GM12878 (cell line): ENCODE measurements at regions not wholly inside any gene's neighbourhood (a gene's known extent, or its start where the extent isn't known, plus 50 kb on each side); places are given as distances from the start of the nearest gene placed in this dataset.

Source experiments
- ATAC-seq: fragments of 200-7000 bp; cut with Tn5 transposase; 3 replicates; pipeline ENCODE4 v1.9.1; 2020; ENCODE audit warnings: mild to moderate bottlenecking, moderate library complexity
- BruUV-seq: library from RNA; stranded (reverse); fragments of 400-500 nt; replicated peaks from 2 replicates; lab custom pipeline; 2021; lab: Mats Ljungman, UMichigan
- CTCF ChIA-PET: fragments of 300-600 bp; sonication (Branson Sonifier 250); formaldehyde crosslinking; extraction: SDS; loops from one replicate; lab custom pipeline; 2021; ENCODE audit warnings: inconsistent platforms; lab: Yijun Ruan, JAX
- POLR2A ChIA-PET: fragments of 350-600 bp; formaldehyde crosslinking; extraction: SDS; loops from one replicate; lab custom pipeline; 2021; ENCODE audit warnings: inconsistent platforms; lab: Charles Lee
- RAD21 ChIA-PET: fragments of 300-600 bp; sonication (Branson Sonifier 250); formaldehyde crosslinking; loops from one replicate; lab custom pipeline; 2023; ENCODE audit warnings: antibody characterized with exemption; ENCODE audit not compliant: unreplicated experiment; lab: Charles Lee
- SMC1A ChIA-PET: fragments of 300-600 bp; sonication (Branson Sonifier 250); formaldehyde crosslinking; loops from one replicate; lab custom pipeline; 2023; ENCODE audit not compliant: unreplicated experiment, uncharacterized antibody; lab: Charles Lee
- DNase-seq: peaks from one replicate; pipeline ENCODE4 v3.0.0-alpha.2; 2011; ENCODE audit warnings: low read depth, low spot score
- FAIRE-seq: peaks from 3 replicates; lab custom pipeline; 2011; peaks lifted over from hg19 to GRCh38; lab: Jason Lieb, UNC
- H2AFZ ChIP-seq: 2 replicates; pipeline ENCODE4 v1.6.0; 2011; ENCODE audit warnings: low read depth, low read length, control low read depth; ENCODE audit not compliant: control insufficient read depth
- H3K27ac ChIP-seq: 2 replicates; pipeline ENCODE4 v1.5.1; 2011; ENCODE audit warnings: control low read depth; ENCODE audit not compliant: control insufficient read depth, insufficient read depth
- H3K27me3 ChIP-seq, 2 experiments: replicated peaks in 1 of 2; 2 replicates each; pipeline versions ENCODE4 v1.6.0 to v1.6.1; 2011; ENCODE audit warnings: low read length in 1 of 2; ENCODE audit not compliant: control insufficient read depth in 2 of 2, insufficient read depth in 2 of 2
- H3K36me3 ChIP-seq, 2 experiments: 2 replicates each; pipeline ENCODE4 v1.5.1; 2011; ENCODE audit warnings: low read length in 1 of 2; ENCODE audit not compliant: control insufficient read depth in 2 of 2, insufficient read depth in 2 of 2
- H3K4me1 ChIP-seq: 2 replicates; pipeline ENCODE4 v1.6.1; 2011; ENCODE audit warnings: mild to moderate bottlenecking, low read length, moderate library complexity, mixed read lengths; ENCODE audit not compliant: control insufficient read depth, insufficient read depth
- H3K4me2 ChIP-seq: 2 replicates; pipeline ENCODE4 v1.6.0; 2011; ENCODE audit warnings: control low read depth; ENCODE audit not compliant: control insufficient read depth, insufficient read depth
- H3K4me3 ChIP-seq: fragments of 200-600 bp; sonication (generic); 2 replicates; pipeline ENCODE4 v1.5.1; 2016
- H3K79me2 ChIP-seq: 2 replicates; pipeline ENCODE4 v1.6.0; 2011; ENCODE audit warnings: low read length; ENCODE audit not compliant: control insufficient read depth, insufficient read depth
- H3K9ac ChIP-seq: 2 replicates; pipeline ENCODE4 v1.8.0; 2011; ENCODE audit warnings: low read length, control low read depth, mixed read lengths; ENCODE audit not compliant: control insufficient read depth, insufficient read depth
- H3K9me3 ChIP-seq: replicated peaks from 3 replicates; pipeline ENCODE4 v1.5.1; 2011; ENCODE audit warnings: mild to moderate bottlenecking, low read length; ENCODE audit not compliant: control insufficient read depth, insufficient read depth
- H4K20me1 ChIP-seq: 2 replicates; pipeline ENCODE4 v1.6.0; 2011; ENCODE audit not compliant: control insufficient read depth, insufficient read depth
- ASH2L ChIP-seq: fragments of 300-600, 200-600 bp; sonication (generic); IDR thresholded peaks from 2 replicates; pipeline ENCODE4 v1.6.1; 2017; ENCODE audit warnings: low read depth, mild to moderate bottlenecking, borderline replicate concordance
- BHLHE40 ChIP-seq, 2 experiments: fragments of 450-650 bp in 1 of 2; IDR thresholded peaks; 2 replicates each; pipeline ENCODE4 v1.6.1; 2011 to 2017; ENCODE audit warnings: low read depth in 2 of 2, borderline replicate concordance in 1 of 2, improper control_type of control experiment in 1 of 2, low read length in 1 of 2, mild to moderate bottlenecking in 1 of 2
- CBFB ChIP-seq: IDR thresholded peaks from 2 replicates; pipeline ENCODE4 v1.6.1; 2016; ENCODE audit warnings: antibody characterized with exemption, low read depth
- CHD1 ChIP-seq: IDR thresholded peaks from 2 replicates; pipeline ENCODE4 v1.6.1; 2012; ENCODE audit warnings: low read depth, low read length, improper control_type of control experiment
- FOXK2 ChIP-seq: fragments of 450-650 bp; IDR thresholded peaks from 2 replicates; pipeline ENCODE4 v1.6.1; 2017; ENCODE audit warnings: mild to moderate bottlenecking, moderate library complexity
- IRF3 ChIP-seq: fragments of 450-650 bp; IDR thresholded peaks from 2 replicates; pipeline ENCODE4 v1.6.1; 2014; ENCODE audit warnings: mild to moderate bottlenecking
- PAX8 ChIP-seq: fragments of 450-650 bp; IDR thresholded peaks from 2 replicates; pipeline ENCODE4 v1.6.1; 2017; ENCODE audit warnings: mild to moderate bottlenecking, moderate library complexity
- PKNOX1 ChIP-seq: fragments of 450-650 bp; IDR thresholded peaks from 2 replicates; pipeline ENCODE4 v1.6.1; 2016; ENCODE audit warnings: mild to moderate bottlenecking
- POLR2A ChIP-seq: IDR thresholded peaks from 2 replicates; pipeline ENCODE4 v1.6.1; 2011; ENCODE audit warnings: low read depth, mild to moderate bottlenecking, low read length
- RB1 ChIP-seq: fragments of 450-650 bp; formaldehyde crosslinking; IDR thresholded peaks from 2 replicates; pipeline ENCODE4 v1.6.1; 2017; ENCODE audit warnings: mild to moderate bottlenecking, borderline replicate concordance
- SUPT20H ChIP-seq: IDR thresholded peaks from 2 replicates; pipeline ENCODE4 v1.6.1; 2011; ENCODE audit warnings: low read depth, mild to moderate bottlenecking, low read length, moderate library complexity, borderline replicate concordance; ENCODE audit not compliant: control insufficient read depth
- USF1 ChIP-seq: IDR thresholded peaks from 2 replicates; pipeline ENCODE4 v1.6.1; 2011; ENCODE audit warnings: borderline replicate concordance, low read depth, mild to moderate bottlenecking, moderate library complexity, mixed read lengths, low read length; ENCODE audit not compliant: insufficient read depth; ENCODE audit errors: extremely low read length
- ZBTB33 ChIP-seq: fragments of 450-650 bp; IDR thresholded peaks from 2 replicates; pipeline ENCODE4 v1.6.1; 2017; ENCODE audit warnings: mild to moderate bottlenecking
- ZSCAN29 ChIP-seq: fragments of 450-650 bp; IDR thresholded peaks from 2 replicates; pipeline ENCODE4 v1.6.1; 2017; ENCODE audit warnings: mild to moderate bottlenecking, moderate library complexity
- WGBS: methylation state at CpG from one replicate; pipeline ENCODE4 v1.1.6; 2016; ENCODE audit warnings: low lambda C conversion rate; ENCODE audit not compliant: insufficient replicate concordance, insufficient coverage; ENCODE audit errors: missing lambda C conversion rate; 5-methylcytosine and 5-hydroxymethylcytosine counted together
- in situ Hi-C: fragments of 300-500 bp; cut with MboI; formaldehyde crosslinking; loops from 9 replicates; pipeline ENCODE4 v1.14.3; 2018; ENCODE audit warnings: mixed read lengths
- intact Hi-C: fragments of 100-400 bp; cut with micrococcal nuclease; formaldehyde crosslinking; loops from one replicate; pipeline ENCODE4 v1.14.2; 2022; ENCODE audit not compliant: unreplicated experiment

GRCh38 chr5:98248949-98249348 lies 524.5 kb upstream of the RGMB start:
- intact Hi-C loops: no loop called here
- no peak overlapping the region for H3K4me2 ChIP-seq
- ChIA-PET RAD21 (no interaction called here), SMC1A (no interaction called here), CTCF (interaction anchor here (1.0 kb wide), 1 partner anchor 12 kb away, joined by 3 read pairs; no protein-coding TSS in a partner anchor)
- BruUV-seq: no TSS peak
- no peak overlapping the region for H3K27ac ChIP-seq
- no peak overlapping the region for H3K4me3 ChIP-seq
- no peaks in the 10 kb centered on the region for H3K79me2 ChIP-seq
- no peaks in the 10 kb centered on the region for H3K36me3 ChIP-seq
- no peaks in the 10 kb centered on the region for H4K20me1 ChIP-seq
- DNase-seq: no peak
- H3K9ac ChIP-seq: no peak overlapping the region
- ATAC-seq: no peak
- no peaks in the 10 kb centered on the region for H3K4me1 ChIP-seq
- H2AFZ ChIP-seq: no peak overlapping the region
- no peaks in the 10 kb centered on the region for H3K27me3 ChIP-seq
- in situ Hi-C loops: no loop called here
- no peak for FAIRE-seq
- no peak for TF ChIP-seq SUPT20H
- TF ChIP-seq ZBTB33: no peak
- no peak for TF ChIP-seq FOXK2
- no peak for TF ChIP-seq PAX8
- TF ChIP-seq CHD1: no peak
- no peak for TF ChIP-seq CBFB
- no peak for TF ChIP-seq RB1
- TF ChIP-seq USF1: no peak
- TF ChIP-seq ASH2L: no peak
- TF ChIP-seq IRF3: no peak
- no peak for TF ChIP-seq PKNOX1
- no peak for TF ChIP-seq POLR2A
- TF ChIP-seq ZSCAN29: no peak
- TF ChIP-seq BHLHE40 (IDR thresholded peaks at IDR 0.05; ENCODE audit: borderline replicate concordance in 1 of 2, low read depth in 2 of 2, low read length in 1 of 2): no peak
- TF ChIP-seq, all 136 proteins: peak for 0
- WGBS: 41% methylated on average over 2 of the region's 2 CpGs
- no peaks in the 10 kb centered on the region for H3K9me3 ChIP-seq
- POLR2A ChIA-PET: no interaction called here
